MM.1S (cell line): ENCODE measurements at regions not wholly inside any gene's neighbourhood (a gene's known extent, or its start where the extent isn't known, plus 50 kb on each side); places are given as distances from the start of the nearest gene placed in this dataset.

Experiments used
- EZH2 ChIP-seq: fragments of 300-600 bp; sonication (generic); optimal IDR thresholded peaks from 2 replicates; pipeline ENCODE3; 2017; ENCODE audit warnings: low read depth, mild to moderate bottlenecking, antibody characterized with exemption, low read length, mixed read lengths
- TF ChIP-seq, protein P1 (sequence below): fragments of 300-600 bp; sonication (generic); IDR thresholded peaks from 2 replicates; pipeline ENCODE4 v1.5.1; 2016; ENCODE audit warnings: antibody characterized with exemption, low read length, mixed read lengths

DNA sequence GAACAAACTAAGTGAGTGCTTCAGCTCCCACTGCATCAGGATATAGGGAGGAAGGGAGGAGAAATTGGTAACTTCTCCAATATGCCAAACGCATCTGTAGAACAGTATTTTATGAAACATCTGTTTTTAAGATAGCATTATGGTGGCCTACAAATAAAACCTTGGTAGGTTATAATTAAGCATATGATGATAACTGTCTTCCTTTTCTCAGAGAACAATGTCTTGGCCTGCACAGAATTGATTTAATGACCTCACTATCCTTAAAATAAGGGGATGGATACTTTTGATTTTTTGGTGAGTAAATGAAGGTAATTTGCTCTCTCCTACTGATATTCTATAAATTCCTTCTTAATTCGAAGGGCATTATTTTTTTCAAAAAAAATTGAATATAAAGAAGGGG, 451.5 kb upstream of the TGFBR2 start:
- no peak for TF ChIP-seq EZH2
- TF ChIP-seq, protein P1, sequence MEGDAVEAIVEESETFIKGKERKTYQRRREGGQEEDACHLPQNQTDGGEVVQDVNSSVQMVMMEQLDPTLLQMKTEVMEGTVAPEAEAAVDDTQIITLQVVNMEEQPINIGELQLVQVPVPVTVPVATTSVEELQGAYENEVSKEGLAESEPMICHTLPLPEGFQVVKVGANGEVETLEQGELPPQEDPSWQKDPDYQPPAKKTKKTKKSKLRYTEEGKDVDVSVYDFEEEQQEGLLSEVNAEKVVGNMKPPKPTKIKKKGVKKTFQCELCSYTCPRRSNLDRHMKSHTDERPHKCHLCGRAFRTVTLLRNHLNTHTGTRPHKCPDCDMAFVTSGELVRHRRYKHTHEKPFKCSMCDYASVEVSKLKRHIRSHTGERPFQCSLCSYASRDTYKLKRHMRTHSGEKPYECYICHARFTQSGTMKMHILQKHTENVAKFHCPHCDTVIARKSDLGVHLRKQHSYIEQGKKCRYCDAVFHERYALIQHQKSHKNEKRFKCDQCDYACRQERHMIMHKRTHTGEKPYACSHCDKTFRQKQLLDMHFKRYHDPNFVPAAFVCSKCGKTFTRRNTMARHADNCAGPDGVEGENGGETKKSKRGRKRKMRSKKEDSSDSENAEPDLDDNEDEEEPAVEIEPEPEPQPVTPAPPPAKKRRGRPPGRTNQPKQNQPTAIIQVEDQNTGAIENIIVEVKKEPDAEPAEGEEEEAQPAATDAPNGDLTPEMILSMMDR: no peak
